ENCODE measurements at regions not wholly inside any gene's neighbourhood (a gene's known extent, or its start where the extent isn't known, plus 50 kb on each side); places are given as distances from the start of the nearest gene placed in this dataset.

GRCh38 chr7:8822595-8822994, 389.2 kb downstream of the NXPH1 start:
- TF ChIP-seq EZH2phosphoT487 (IDR thresholded peaks at IDR 0.05) (no peak), CTCF (IDR thresholded peaks at IDR 0.05) (no peak), EZH2 (IDR thresholded peaks at IDR 0.05) (no peak)
